ENCODE measurements at regions not wholly inside any gene's neighbourhood (a gene's known extent, or its start where the extent isn't known, plus 50 kb on each side); places are given as distances from the start of the nearest gene placed in this dataset.
"Not testable (repeated sequence)": the region's sequence is repeated elsewhere in the genome, so short reads cannot be mapped to it uniquely, and the experiment has no call there.

DNA sequence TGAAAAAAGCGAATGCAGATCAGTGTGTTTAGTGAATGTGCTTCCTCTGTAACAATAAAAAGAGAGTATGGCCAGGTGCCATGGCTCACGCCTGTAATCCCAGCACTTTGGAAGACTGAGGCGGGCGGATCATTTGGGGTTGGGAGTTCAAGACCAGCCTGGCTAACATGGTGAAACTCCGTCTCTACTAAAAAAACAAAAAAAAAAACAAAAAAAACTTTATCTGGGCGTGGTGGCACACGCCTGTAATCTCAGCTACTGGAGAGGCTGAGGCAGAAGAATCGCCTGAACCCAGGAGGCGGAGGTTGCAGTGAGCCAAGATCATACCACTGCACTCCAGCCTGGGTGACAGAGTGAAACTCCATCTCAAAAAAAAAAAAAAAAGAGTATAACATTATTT lies 152.9 kb downstream of the ZFP64 start:
- H2AFZ ChIP-seq (ENCODE audit: low read length); H3K9me2 ChIP-seq (ENCODE audit: insufficient read depth, low read length); H3K4me2 ChIP-seq (ENCODE audit: low read length); H3K4me1 ChIP-seq (ENCODE audit: insufficient read depth, low read length, poor library complexity, severe bottlenecking); H3K27ac ChIP-seq (ENCODE audit: low read depth, low read length, poor library complexity, severe bottlenecking); H3K36me3 ChIP-seq (ENCODE audit: insufficient read depth, low read length); POLR2A ChIA-PET; H4K20me1 ChIP-seq (ENCODE audit: insufficient read depth, low read length); H3K9me3 ChIP-seq (ENCODE audit: low read length); H3K79me2 ChIP-seq (ENCODE audit: insufficient read depth, low read depth, low read length); CTCF ChIA-PET (ENCODE audit: unreplicated experiment); H3K4me3 ChIP-seq (ENCODE audit: low read depth, low read length, poor library complexity, severe bottlenecking); BruUV-seq (replicated peaks); DNase-seq (ENCODE audit: low spot score); intact Hi-C loops (cut with micrococcal nuclease; ENCODE audit: unreplicated experiment): not testable (repeated sequence)

GRCh38 chr20:52037370-52037769 lies 154.2 kb downstream of the ZFP64 start:
- Histone ChIP-seq H3K27ac (ENCODE audit: low read depth, low read length, poor library complexity, severe bottlenecking) (no peak overlapping the region), H3K36me3 (ENCODE audit: insufficient read depth, low read length) (no peaks in the 10 kb centered on the region), H3K9me3 (ENCODE audit: low read length) (no peaks in the 10 kb centered on the region), H4K20me1 (ENCODE audit: insufficient read depth, low read length) (no peaks in the 10 kb centered on the region), H3K9me2 (ENCODE audit: insufficient read depth, low read length) (no peaks in the 10 kb centered on the region), H3K79me2 (ENCODE audit: insufficient read depth, low read depth, low read length) (no peaks in the 10 kb centered on the region), H3K4me2 (ENCODE audit: low read length) (no peak overlapping the region), H3K4me3 (ENCODE audit: low read depth, low read length, poor library complexity, severe bottlenecking) (no peak overlapping the region), H3K4me1 (ENCODE audit: insufficient read depth, low read length, poor library complexity, severe bottlenecking) (no peaks in the 10 kb centered on the region), H2AFZ (ENCODE audit: low read length) (no peak overlapping the region)
- TF ChIP-seq, protein P1, sequence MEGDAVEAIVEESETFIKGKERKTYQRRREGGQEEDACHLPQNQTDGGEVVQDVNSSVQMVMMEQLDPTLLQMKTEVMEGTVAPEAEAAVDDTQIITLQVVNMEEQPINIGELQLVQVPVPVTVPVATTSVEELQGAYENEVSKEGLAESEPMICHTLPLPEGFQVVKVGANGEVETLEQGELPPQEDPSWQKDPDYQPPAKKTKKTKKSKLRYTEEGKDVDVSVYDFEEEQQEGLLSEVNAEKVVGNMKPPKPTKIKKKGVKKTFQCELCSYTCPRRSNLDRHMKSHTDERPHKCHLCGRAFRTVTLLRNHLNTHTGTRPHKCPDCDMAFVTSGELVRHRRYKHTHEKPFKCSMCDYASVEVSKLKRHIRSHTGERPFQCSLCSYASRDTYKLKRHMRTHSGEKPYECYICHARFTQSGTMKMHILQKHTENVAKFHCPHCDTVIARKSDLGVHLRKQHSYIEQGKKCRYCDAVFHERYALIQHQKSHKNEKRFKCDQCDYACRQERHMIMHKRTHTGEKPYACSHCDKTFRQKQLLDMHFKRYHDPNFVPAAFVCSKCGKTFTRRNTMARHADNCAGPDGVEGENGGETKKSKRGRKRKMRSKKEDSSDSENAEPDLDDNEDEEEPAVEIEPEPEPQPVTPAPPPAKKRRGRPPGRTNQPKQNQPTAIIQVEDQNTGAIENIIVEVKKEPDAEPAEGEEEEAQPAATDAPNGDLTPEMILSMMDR (conservative IDR thresholded peaks at IDR 0.05; ENCODE audit: low read length), result no peak
- no peak for TF ChIP-seq EZH2phosphoT487 (IDR thresholded peaks at IDR 0.05; ENCODE audit: borderline replicate concordance, low read depth, low read length)
- intact Hi-C loops (cut with micrococcal nuclease; ENCODE audit: unreplicated experiment), result no loop called here
- ChIA-PET POLR2A (no interaction called here), CTCF (ENCODE audit: unreplicated experiment) (no interaction called here)
- no peak for DNase-seq (ENCODE audit: low spot score)
- BruUV-seq (replicated peaks), result no TSS peak

GRCh38 chr20:52035977-52036376 lies 155.6 kb downstream of the ZFP64 start:
- no peaks in the 10 kb centered on the region for H3K4me1 ChIP-seq (ENCODE audit: insufficient read depth, low read length, poor library complexity, severe bottlenecking)
- no TSS peak for BruUV-seq (replicated peaks)
- no peak overlapping the region for H3K4me2 ChIP-seq (ENCODE audit: low read length)
- POLR2A ChIA-PET, result no interaction called here
- no peaks in the 10 kb centered on the region for H3K9me3 ChIP-seq (ENCODE audit: low read length)
- no peaks in the 10 kb centered on the region for H3K79me2 ChIP-seq (ENCODE audit: insufficient read depth, low read depth, low read length)
- H3K4me3 ChIP-seq (ENCODE audit: low read depth, low read length, poor library complexity, severe bottlenecking), result no peak overlapping the region
- no peaks in the 10 kb centered on the region for H3K36me3 ChIP-seq (ENCODE audit: insufficient read depth, low read length)
- intact Hi-C loops (cut with micrococcal nuclease; ENCODE audit: unreplicated experiment), result no loop called here
- no peak overlapping the region for H3K27ac ChIP-seq (ENCODE audit: low read depth, low read length, poor library complexity, severe bottlenecking)
- TF ChIP-seq, protein P1 (conservative IDR thresholded peaks at IDR 0.05; ENCODE audit: low read length), result no peak
- TF ChIP-seq EZH2phosphoT487 (IDR thresholded peaks at IDR 0.05; ENCODE audit: borderline replicate concordance, low read depth, low read length), result no peak
- H3K9me2 ChIP-seq (ENCODE audit: insufficient read depth, low read length), result no peaks in the 10 kb centered on the region
- no peaks in the 10 kb centered on the region for H4K20me1 ChIP-seq (ENCODE audit: insufficient read depth, low read length)
- CTCF ChIA-PET (ENCODE audit: unreplicated experiment), result no interaction called here
- no peak for DNase-seq (ENCODE audit: low spot score)
- H2AFZ ChIP-seq (ENCODE audit: low read length), result no peak overlapping the region
